WTC11 (cell line): ENCODE measurements at regions not wholly inside any gene's neighbourhood (a gene's known extent, or its start where the extent isn't known, plus 50 kb on each side); places are given as distances from the start of the nearest gene placed in this dataset.

Experiments used
- CTCF ChIP-seq: fragments of 200-600 bp; IDR thresholded peaks from 2 replicates; pipeline ENCODE4 v1.8.0; 2022; ENCODE audit warnings: antibody characterized with exemption
- E2F5 ChIP-seq: sonication (generic); formaldehyde crosslinking; IDR thresholded peaks from 2 replicates; pipeline ENCODE4 v1.8.1; 2022; ENCODE audit warnings: mild to moderate bottlenecking, moderate library complexity, missing genetic modification reagents
- FOXP4 ChIP-seq: sonication (generic); formaldehyde crosslinking; IDR thresholded peaks from 2 replicates; pipeline ENCODE4 v1.8.0; 2022; ENCODE audit warnings: mild to moderate bottlenecking, missing genetic modification reagents
- MXD4 ChIP-seq: fragments of 250-450 bp; sonication (Bioruptor Pico); IDR thresholded peaks from 2 replicates; pipeline ENCODE4 v1.8.0; 2021; ENCODE audit warnings: mild to moderate bottlenecking, moderate library complexity, borderline replicate concordance
- PRDM15 ChIP-seq: sonication (generic); formaldehyde crosslinking; IDR thresholded peaks from 2 replicates; pipeline ENCODE4 v1.8.0; 2022; ENCODE audit warnings: missing genetic modification reagents
- SMAD3 ChIP-seq: sonication (generic); formaldehyde crosslinking; IDR thresholded peaks from 2 replicates; pipeline ENCODE4 v1.8.0; 2022; ENCODE audit warnings: missing genetic modification reagents, mild to moderate bottlenecking, borderline replicate concordance
- ZBTB21 ChIP-seq: sonication (generic); formaldehyde crosslinking; IDR thresholded peaks from 2 replicates; pipeline ENCODE4 v1.8.1; 2023; ENCODE audit warnings: mild to moderate bottlenecking, missing genetic modification reagents, borderline replicate concordance
- ZNF121 ChIP-seq: sonication (generic); formaldehyde crosslinking; IDR thresholded peaks from 2 replicates; pipeline ENCODE4 v1.8.0; 2023; ENCODE audit warnings: missing genetic modification reagents
- ZSCAN18 ChIP-seq: fragments of 250-450 bp; sonication (Bioruptor Pico); IDR thresholded peaks from 2 replicates; pipeline ENCODE4 v2.1.2; 2022; ENCODE audit warnings: mild to moderate bottlenecking, moderate library complexity

- TF ChIP-seq CTCF (no peak), ZSCAN18 (CRISPR knock-in tag) (no peak), SMAD3 (CRISPR knock-in tag) (no peak), PRDM15 (no peak), MXD4 (CRISPR knock-in tag) (no peak), E2F5 (CRISPR knock-in tag) (no peak), ZBTB21 (CRISPR knock-in tag) (no peak), FOXP4 (CRISPR knock-in tag) (no peak), ZNF121 (CRISPR knock-in tag) (no peak)
Observed at GRCh38 chr2:72006188-72006736, 141.4 kb downstream of the CYP26B1 start.
